ENCODE measurements at regions not wholly inside any gene's neighbourhood (a gene's known extent, or its start where the extent isn't known, plus 50 kb on each side); places are given as distances from the start of the nearest gene placed in this dataset.

DNA sequence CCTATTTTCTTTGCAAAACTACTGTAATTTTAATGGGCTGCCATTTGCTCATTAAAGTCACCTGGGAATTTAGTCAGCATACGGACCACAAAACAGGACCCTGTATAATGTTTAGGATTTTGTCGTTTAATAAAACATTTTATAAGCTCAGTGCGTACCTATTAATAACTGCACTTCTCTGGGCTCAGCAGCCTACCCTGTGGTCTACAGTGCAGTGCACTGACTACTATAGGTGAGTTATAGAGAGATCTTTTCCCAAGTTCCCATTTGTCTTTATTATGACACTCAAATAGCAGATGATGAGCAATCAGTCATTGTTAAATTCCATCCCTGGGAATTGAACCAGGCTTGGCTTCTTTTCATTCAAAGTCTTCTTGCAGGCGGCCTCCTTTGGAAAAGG, 433.4 kb upstream of the NFE2L3 start:
- no peak for TF ChIP-seq FOXP2 (optimal IDR thresholded peaks at IDR 0.05; ENCODE audit: control extremely low read depth, extremely low read length, insufficient read depth)
- TF ChIP-seq POLR2AphosphoS5 (IDR thresholded peaks at IDR 0.05; ENCODE audit: borderline replicate concordance, low read depth, low read length), result no peak
- TF ChIP-seq EZH2 (IDR thresholded peaks at IDR 0.05), result no peak
- Histone ChIP-seq H3K9ac (ENCODE audit: insufficient read length) (no peak overlapping the region), H3K36me3 (ENCODE audit: insufficient read depth, low read length) (no peaks in the 10 kb centered on the region), H3K27ac (no peak overlapping the region), H3K9me3 (ENCODE audit: low read depth, low read length) (no peaks in the 10 kb centered on the region), H3K4me3 (no peak overlapping the region)
- DNase-seq (ENCODE audit: low read depth, low spot score), result no peak

DNA sequence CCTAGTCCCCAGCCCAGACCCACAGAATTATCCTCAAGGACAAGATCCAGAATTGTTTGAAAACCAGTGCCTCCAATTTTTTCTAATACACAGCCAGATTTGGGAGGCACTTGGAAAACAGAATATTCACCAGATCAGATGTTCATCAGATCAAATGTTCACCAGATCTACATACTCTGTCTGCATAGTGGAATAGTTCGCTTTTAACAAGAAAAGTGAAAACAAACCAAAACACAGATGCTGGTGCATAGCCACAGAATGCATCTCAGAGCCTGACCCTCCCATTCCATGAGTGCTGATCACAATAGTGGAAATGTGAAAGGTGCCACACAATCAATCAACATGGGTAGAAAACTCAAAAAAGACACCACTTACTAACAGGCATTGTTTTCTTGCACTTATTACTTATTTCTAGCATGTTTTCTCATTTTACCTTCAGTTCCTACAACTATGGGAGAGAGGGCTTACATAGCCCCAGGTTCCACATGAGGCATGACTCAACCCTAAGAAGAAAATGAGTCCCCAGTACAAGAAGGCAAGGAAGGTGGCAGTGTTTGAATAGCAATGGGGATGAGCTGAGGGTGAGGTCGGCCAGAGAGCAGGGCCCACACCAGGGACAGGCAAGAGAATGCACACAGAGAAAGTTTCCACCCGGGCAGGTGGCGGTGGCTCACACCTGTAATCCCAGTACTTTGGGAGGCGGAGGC, 432.7 kb upstream of the NFE2L3 start:
- DNase-seq (ENCODE audit: low read depth, low spot score), result no peak
- Histone ChIP-seq H3K4me3 (no peak overlapping the region), H3K27ac (no peak overlapping the region), H3K36me3 (ENCODE audit: insufficient read depth, low read length) (no peaks in the 10 kb centered on the region), H3K9me3 (ENCODE audit: low read depth, low read length) (no peaks in the 10 kb centered on the region), H3K9ac (ENCODE audit: insufficient read length) (no peak overlapping the region)
- TF ChIP-seq EZH2 (IDR thresholded peaks at IDR 0.05) (no peak), POLR2AphosphoS5 (IDR thresholded peaks at IDR 0.05; ENCODE audit: borderline replicate concordance, low read depth, low read length) (no peak), FOXP2 (optimal IDR thresholded peaks at IDR 0.05; ENCODE audit: control extremely low read depth, extremely low read length, insufficient read depth) (no peak)

DNA sequence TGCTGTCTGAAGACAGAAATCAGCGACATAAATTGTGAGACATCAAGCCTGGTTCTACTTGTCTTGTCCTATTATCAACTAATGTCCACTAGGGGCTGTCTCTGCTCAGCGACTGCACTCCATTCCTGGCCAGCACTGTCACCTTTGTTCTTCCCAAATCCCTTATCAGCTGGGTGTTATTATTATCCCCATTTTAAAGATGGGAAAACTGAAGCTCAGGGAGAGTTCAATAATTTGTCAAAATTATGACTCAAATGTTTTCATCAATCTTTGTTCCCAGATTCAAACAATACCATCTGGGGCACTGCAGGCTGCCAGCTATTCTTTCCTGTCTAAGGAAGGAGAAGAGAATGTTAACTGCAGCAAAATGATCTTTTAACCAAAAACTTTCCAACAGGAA, 431.6 kb upstream of the NFE2L3 start:
- TF ChIP-seq FOXP2 (optimal IDR thresholded peaks at IDR 0.05; ENCODE audit: control extremely low read depth, extremely low read length, insufficient read depth), result no peak
- TF ChIP-seq EZH2 (IDR thresholded peaks at IDR 0.05), result no peak
- no peak for TF ChIP-seq POLR2AphosphoS5 (IDR thresholded peaks at IDR 0.05; ENCODE audit: borderline replicate concordance, low read depth, low read length)
- no peak overlapping the region for H3K9ac ChIP-seq (ENCODE audit: insufficient read length)
- no peak for DNase-seq (ENCODE audit: low read depth, low spot score)

GRCh38 chr7:25722856-25723255, 429.1 kb upstream of the NFE2L3 start:
- Histone ChIP-seq H3K27ac (no peak overlapping the region), H3K4me3 (no peak overlapping the region), H3K36me3 (ENCODE audit: insufficient read depth, low read length) (no peaks in the 10 kb centered on the region), H3K9me3 (ENCODE audit: low read depth, low read length) (no peaks in the 10 kb centered on the region), H3K9ac (ENCODE audit: insufficient read length) (no peak overlapping the region)
- DNase-seq (ENCODE audit: low read depth, low spot score), result no peak
- no peak for TF ChIP-seq FOXP2 (optimal IDR thresholded peaks at IDR 0.05; ENCODE audit: control extremely low read depth, extremely low read length, insufficient read depth)
- no peak for TF ChIP-seq POLR2AphosphoS5 (IDR thresholded peaks at IDR 0.05; ENCODE audit: borderline replicate concordance, low read depth, low read length)
- no peak for TF ChIP-seq EZH2 (IDR thresholded peaks at IDR 0.05)

More for the DNA sequence above, 431.6 kb upstream of the NFE2L3 start:
- Histone ChIP-seq H3K9me3 (ENCODE audit: low read depth, low read length) (no peaks in the 10 kb centered on the region), H3K4me3 (no peak overlapping the region), H3K36me3 (ENCODE audit: insufficient read depth, low read length) (no peaks in the 10 kb centered on the region), H3K27ac (no peak overlapping the region)

DNA sequence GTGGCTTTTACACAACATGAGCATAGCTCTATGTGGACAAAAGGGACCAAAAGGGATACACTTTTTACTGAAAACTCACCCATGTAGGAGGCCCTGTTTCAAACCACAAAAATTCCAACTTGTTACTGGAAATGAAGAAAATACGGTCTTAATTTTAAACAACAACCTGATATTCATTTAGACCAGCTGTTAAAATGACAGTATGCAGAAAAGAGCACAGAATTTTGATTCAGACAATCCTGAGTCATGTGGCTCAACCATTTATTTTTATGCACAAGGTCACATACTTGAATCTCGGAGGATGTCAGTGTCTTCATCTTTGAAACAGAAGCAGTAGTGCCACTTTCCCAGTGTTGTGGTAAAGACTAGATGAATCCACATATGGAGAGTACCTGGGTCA, 426.5 kb upstream of the NFE2L3 start:
- no peak overlapping the region for H3K9ac ChIP-seq (ENCODE audit: insufficient read length)
- TF ChIP-seq EZH2 (IDR thresholded peaks at IDR 0.05), result no peak
- H3K9me3 ChIP-seq (ENCODE audit: low read depth, low read length), result no peaks in the 10 kb centered on the region
- H3K27ac ChIP-seq, result no peak overlapping the region
- H3K36me3 ChIP-seq (ENCODE audit: insufficient read depth, low read length), result no peaks in the 10 kb centered on the region
- H3K4me3 ChIP-seq, result no peak overlapping the region
- no peak for DNase-seq (ENCODE audit: low read depth, low spot score)

DNA sequence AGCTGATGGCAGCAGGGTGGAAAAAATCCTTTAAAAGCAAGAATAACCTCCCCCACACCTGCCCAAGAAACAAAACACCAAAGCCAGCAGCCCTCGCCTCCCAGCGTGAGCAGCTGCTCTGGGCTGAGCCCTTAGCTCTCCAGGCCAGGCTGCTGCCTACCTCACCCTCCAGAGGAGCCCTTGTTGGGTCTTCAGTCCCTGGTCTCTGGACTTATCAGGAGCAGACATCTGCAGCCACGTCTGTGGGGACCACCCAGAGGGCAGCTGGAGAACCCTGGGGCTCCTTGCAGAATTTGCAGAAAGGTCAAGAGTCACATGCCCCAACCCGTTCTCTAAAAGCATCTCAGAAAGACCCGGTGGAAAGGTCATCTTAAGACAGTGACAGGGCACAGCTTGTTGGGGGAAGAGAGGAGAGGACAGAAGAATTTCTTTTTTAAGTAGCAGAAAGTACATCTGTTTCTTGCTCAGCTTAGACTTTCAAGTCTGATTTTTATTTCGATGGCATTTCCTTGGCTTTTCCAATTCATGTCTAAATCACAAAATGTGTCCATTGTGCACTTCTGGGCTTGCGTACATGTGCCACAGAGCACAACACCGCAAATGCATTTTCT, 425.7 kb upstream of the NFE2L3 start:
- DNase-seq (ENCODE audit: low read depth, low spot score), result no peak
- H3K36me3 ChIP-seq (ENCODE audit: insufficient read depth, low read length), result no peaks in the 10 kb centered on the region
- TF ChIP-seq FOXP2 (optimal IDR thresholded peaks at IDR 0.05; ENCODE audit: control extremely low read depth, extremely low read length, insufficient read depth) (no peak), EZH2 (IDR thresholded peaks at IDR 0.05) (no peak), POLR2AphosphoS5 (IDR thresholded peaks at IDR 0.05; ENCODE audit: borderline replicate concordance, low read depth, low read length) (no peak)
- H3K4me3 ChIP-seq, result no peak overlapping the region
- H3K9ac ChIP-seq (ENCODE audit: insufficient read length), result no peak overlapping the region
- H3K9me3 ChIP-seq (ENCODE audit: low read depth, low read length), result no peaks in the 10 kb centered on the region
- H3K27ac ChIP-seq, result no peak overlapping the region

DNA sequence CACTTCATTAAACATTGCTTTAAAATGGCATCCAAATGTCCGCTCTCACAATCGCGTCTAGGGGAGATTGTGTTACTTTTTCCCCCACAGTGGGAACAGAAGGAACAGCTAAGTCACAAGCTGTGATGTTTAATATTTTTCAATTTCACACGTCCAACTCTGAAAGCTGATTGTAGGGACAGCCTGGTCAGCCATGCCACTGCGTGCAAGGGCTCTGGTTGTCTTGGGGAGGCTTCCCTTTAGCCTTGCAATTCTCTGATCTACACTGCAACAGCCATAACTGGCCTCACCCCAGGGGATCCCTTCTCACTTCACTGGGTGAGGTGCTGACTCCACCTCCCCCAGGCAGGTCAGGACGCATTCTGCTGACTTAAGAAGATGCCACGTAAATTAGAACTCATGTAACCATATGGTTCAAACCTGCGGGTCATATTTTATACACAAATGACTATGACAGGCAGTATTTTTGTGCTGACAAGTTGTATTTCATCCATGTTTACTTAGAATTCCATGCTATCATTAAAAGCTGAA, 425.2 kb upstream of the NFE2L3 start:
- TF ChIP-seq EZH2 (IDR thresholded peaks at IDR 0.05) (no peak), POLR2AphosphoS5 (IDR thresholded peaks at IDR 0.05; ENCODE audit: borderline replicate concordance, low read depth, low read length) (no peak), FOXP2 (optimal IDR thresholded peaks at IDR 0.05; ENCODE audit: control extremely low read depth, extremely low read length, insufficient read depth) (no peak)
- Histone ChIP-seq H3K9ac (ENCODE audit: insufficient read length) (no peak overlapping the region), H3K36me3 (ENCODE audit: insufficient read depth, low read length) (no peaks in the 10 kb centered on the region), H3K4me3 (no peak overlapping the region), H3K9me3 (ENCODE audit: low read depth, low read length) (no peaks in the 10 kb centered on the region), H3K27ac (no peak overlapping the region)
- no peak for DNase-seq (ENCODE audit: low read depth, low spot score)

GRCh38 chr7:25727446-25727845, 424.6 kb upstream of the NFE2L3 start:
- no peak for TF ChIP-seq EZH2 (IDR thresholded peaks at IDR 0.05)
- TF ChIP-seq POLR2AphosphoS5 (IDR thresholded peaks at IDR 0.05; ENCODE audit: borderline replicate concordance, low read depth, low read length), result no peak
- Histone ChIP-seq H3K27ac (no peak overlapping the region), H3K9me3 (ENCODE audit: low read depth, low read length) (no peaks in the 10 kb centered on the region), H3K36me3 (ENCODE audit: insufficient read depth, low read length) (no peaks in the 10 kb centered on the region), H3K9ac (ENCODE audit: insufficient read length) (no peak overlapping the region), H3K4me3 (no peak overlapping the region)
- DNase-seq (ENCODE audit: low read depth, low spot score), result no peak

DNA sequence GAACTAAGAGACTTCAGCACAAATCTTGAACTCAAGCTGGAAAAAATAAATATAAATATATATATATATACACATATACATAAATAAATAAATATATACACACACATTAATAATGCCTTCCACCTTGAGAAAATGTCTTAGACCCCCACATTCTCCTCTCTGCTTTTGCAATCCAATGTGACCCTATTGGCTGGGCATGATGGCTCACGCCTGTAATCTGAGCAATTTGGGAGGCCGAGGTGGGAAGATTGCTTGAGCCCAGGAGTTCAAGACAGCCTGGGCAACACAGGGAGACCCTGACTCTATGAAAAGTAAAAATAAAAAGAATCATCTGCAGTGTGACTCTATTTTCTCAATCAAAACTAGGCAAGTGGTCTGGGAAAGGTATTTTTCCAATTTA, 424.1 kb upstream of the NFE2L3 start:
- H3K4me3 ChIP-seq, result no peak overlapping the region
- no peaks in the 10 kb centered on the region for H3K9me3 ChIP-seq (ENCODE audit: low read depth, low read length)
- no peak for DNase-seq (ENCODE audit: low read depth, low spot score)
- no peaks in the 10 kb centered on the region for H3K36me3 ChIP-seq (ENCODE audit: insufficient read depth, low read length)
- no peak overlapping the region for H3K9ac ChIP-seq (ENCODE audit: insufficient read length)
- H3K27ac ChIP-seq, result no peak overlapping the region
- TF ChIP-seq EZH2 (IDR thresholded peaks at IDR 0.05) (no peak), FOXP2 (optimal IDR thresholded peaks at IDR 0.05; ENCODE audit: control extremely low read depth, extremely low read length, insufficient read depth) (no peak), POLR2AphosphoS5 (IDR thresholded peaks at IDR 0.05; ENCODE audit: borderline replicate concordance, low read depth, low read length) (no peak)

Data from SK-N-MC (cell line).